H1 (cell line): ENCODE measurements at regions not wholly inside any gene's neighbourhood (a gene's known extent, or its start where the extent isn't known, plus 50 kb on each side); places are given as distances from the start of the nearest gene placed in this dataset.

ENCODE experiments used
- ATF3 ChIP-seq: IDR thresholded peaks from 2 replicates; pipeline ENCODE4 v1.6.1; 2011; ENCODE audit warnings: low read depth, mild to moderate bottlenecking, low read length; ENCODE audit not compliant: insufficient read depth
- JUN ChIP-seq: IDR thresholded peaks from 2 replicates; pipeline ENCODE4 v1.6.1; 2011; ENCODE audit warnings: low read depth, mild to moderate bottlenecking, improper control_type of control experiment, low read length
- KDM1A ChIP-seq: fragments of 200-600, 300-600 bp; sonication (generic); IDR thresholded peaks from 2 replicates; pipeline ENCODE4 v1.7.1; 2016; ENCODE audit warnings: mild to moderate bottlenecking, low read length, borderline replicate concordance
- NRF1 ChIP-seq: IDR thresholded peaks from 2 replicates; pipeline ENCODE4 v1.6.1; 2011; ENCODE audit warnings: mild to moderate bottlenecking, low read depth, low read length, improper control_type of control experiment
- POU5F1 ChIP-seq: IDR thresholded peaks from 2 replicates; pipeline ENCODE4 v1.6.1; 2011; ENCODE audit warnings: low read depth, mild to moderate bottlenecking, low read length, moderate library complexity
- RBBP5 ChIP-seq: IDR thresholded peaks from 2 replicates; pipeline ENCODE4 v1.7.1; 2012; ENCODE audit warnings: low read depth, mild to moderate bottlenecking, inconsistent platforms, low read length, moderate library complexity, borderline replicate concordance
- RFX5 ChIP-seq: IDR thresholded peaks from 2 replicates; pipeline ENCODE4 v1.6.1; 2011; ENCODE audit warnings: low read depth, low read length, improper control_type of control experiment, borderline replicate concordance
- ZNF274 ChIP-seq: IDR thresholded peaks from 2 replicates; pipeline ENCODE4 v1.7.0; 2012; ENCODE audit warnings: low read length, borderline replicate concordance; ENCODE audit errors: extremely low read depth

GRCh38 chr11:71358963-71359567, 89.1 kb downstream of the DHCR7 start (continued):
- no peak for TF ChIP-seq NRF1
- TF ChIP-seq ZNF274: no peak
- no peak for TF ChIP-seq POU5F1
- TF ChIP-seq RFX5: no peak
- no peak for TF ChIP-seq RBBP5
- no peak for TF ChIP-seq ATF3
- TF ChIP-seq KDM1A: no peak
- TF ChIP-seq JUN: no peak
- TF ChIP-seq, all 59 proteins: peak for 0
